Neuronal stem cell (in vitro differentiated cells): ENCODE measurements at regions not wholly inside any gene's neighbourhood (a gene's known extent, or its start where the extent isn't known, plus 50 kb on each side); places are given as distances from the start of the nearest gene placed in this dataset.

Experiments
- DNase-seq: peaks from one replicate; pipeline ENCODE4 v3.0.0-alpha.2; 2013; ENCODE audit warnings: low spot score
- H2AFZ ChIP-seq: one replicate; pipeline ENCODE4 v1.6.1; 2013; ENCODE audit warnings: mild to moderate bottlenecking, low read length, inconsistent platforms
- H2AK5ac ChIP-seq: 2 replicates; pipeline ENCODE4 v1.6.1; 2013; ENCODE audit warnings: low read depth, mild to moderate bottlenecking, inconsistent platforms, low read length, moderate library complexity, mixed read lengths
- H2BK120ac ChIP-seq: 2 replicates; pipeline ENCODE4 v1.6.1; 2013; ENCODE audit warnings: low read depth, mild to moderate bottlenecking, inconsistent platforms, low read length, moderate library complexity, mixed read lengths
- H2BK12ac ChIP-seq: one replicate; pipeline ENCODE4 v1.6.1; 2013; ENCODE audit warnings: low read length, inconsistent platforms
- H2BK15ac ChIP-seq: 2 replicates; pipeline ENCODE4 v1.6.1; 2013; ENCODE audit warnings: mild to moderate bottlenecking, low read length, inconsistent platforms, mixed read lengths
- H2BK5ac ChIP-seq: one replicate; pipeline ENCODE4 v1.6.1; 2013; ENCODE audit warnings: inconsistent platforms, mild to moderate bottlenecking, low read length, moderate library complexity
- H3K14ac ChIP-seq: one replicate; pipeline ENCODE4 v1.6.1; 2013; ENCODE audit warnings: low read length, inconsistent platforms
- H3K18ac ChIP-seq: 2 replicates; pipeline ENCODE4 v1.6.1; 2013; ENCODE audit warnings: low read length, inconsistent platforms
- H3K23ac ChIP-seq: 2 replicates; pipeline ENCODE4 v1.6.1; 2013; ENCODE audit warnings: low read depth, mild to moderate bottlenecking, mixed read lengths, low read length, inconsistent platforms; ENCODE audit not compliant: poor library complexity
- H3K27ac ChIP-seq: replicated peaks from 3 replicates; pipeline ENCODE4 v1.5.1; 2013; ENCODE audit warnings: low read length, inconsistent platforms
- H3K27me3 ChIP-seq, 3 experiments: 2 replicates each; pipeline ENCODE4 v1.6.1; 2013; ENCODE audit warnings: low read length in 3 of 3, mild to moderate bottlenecking in 2 of 3, inconsistent platforms in 1 of 3, low read depth in 1 of 3, mixed read lengths in 1 of 3, moderate library complexity in 1 of 3; ENCODE audit not compliant: control insufficient read depth in 3 of 3, insufficient read depth in 3 of 3
- H3K36me3 ChIP-seq, 2 donors: replicated peaks in 1 of 2; 2 replicates each; pipeline ENCODE4 v1.6.1; 2013; ENCODE audit warnings: low read length in 2 of 2; ENCODE audit not compliant: control insufficient read depth in 2 of 2, insufficient read depth in 2 of 2
- H3K4ac ChIP-seq: 2 replicates; pipeline ENCODE4 v1.6.1; 2013; ENCODE audit warnings: inconsistent platforms, mild to moderate bottlenecking, low read length, moderate library complexity
- H3K4me1 ChIP-seq, 2 donors: 1 replicate in 1 of 2; 2 replicates in 1 of 2; pipeline ENCODE4 v1.6.1; 2013; ENCODE audit warnings: low read length in 2 of 2, low read depth in 1 of 2; ENCODE audit not compliant: control insufficient read depth in 2 of 2, insufficient read depth in 1 of 2
- H3K4me2 ChIP-seq: one replicate; pipeline ENCODE4 v1.6.1; 2013; ENCODE audit warnings: mild to moderate bottlenecking, low read length, inconsistent platforms; ENCODE audit not compliant: insufficient read depth, poor library complexity, severe bottlenecking
- H3K4me3 ChIP-seq, 2 donors: 2 replicates each; pipeline ENCODE4 v1.5.1; 2013; ENCODE audit warnings: low read length in 2 of 2, mild to moderate bottlenecking in 2 of 2, inconsistent platforms in 1 of 2, moderate library complexity in 1 of 2
- H3K79me1 ChIP-seq: one replicate; pipeline ENCODE4 v1.6.1; 2013; ENCODE audit warnings: low read depth, mild to moderate bottlenecking, inconsistent platforms, low read length, moderate library complexity
- H3K9ac ChIP-seq: one replicate; pipeline ENCODE4 v1.6.1; 2013; ENCODE audit warnings: mild to moderate bottlenecking, low read depth, low read length, inconsistent platforms; ENCODE audit not compliant: poor library complexity
- H3K9me3 ChIP-seq, 2 donors: replicated peaks in 1 of 2; 2 replicates each; pipeline versions ENCODE3 to v1.6.1; 2013; ENCODE audit warnings: low read length in 2 of 2, mild to moderate bottlenecking in 2 of 2, inconsistent platforms in 1 of 2, low read depth in 1 of 2, mixed read lengths in 1 of 2, moderate library complexity in 1 of 2; ENCODE audit not compliant: control insufficient read depth in 2 of 2, insufficient read depth in 1 of 2
- H4K8ac ChIP-seq: one replicate; pipeline ENCODE4 v1.6.1; 2013; ENCODE audit warnings: low read depth, mild to moderate bottlenecking, inconsistent platforms, low read length, moderate library complexity
- H4K91ac ChIP-seq: one replicate; pipeline ENCODE4 v1.6.1; 2013; ENCODE audit warnings: low read length, low read depth, mild to moderate bottlenecking, inconsistent platforms; ENCODE audit not compliant: poor library complexity
- WGBS, 2 donors: extraction: QIAGEN DNeasy Blood & Tissue Kit; methylation state at CpG; one replicate each; pipeline ENCODE4 v1.1.7; 2013; ENCODE audit warnings: missing lambda C conversion rate in 2 of 2, mixed read lengths in 1 of 2; ENCODE audit not compliant: insufficient read length in 2 of 2, insufficient replicate concordance in 1 of 2; ENCODE audit errors: extremely low coverage in 2 of 2; 5-methylcytosine and 5-hydroxymethylcytosine counted together

DNA sequence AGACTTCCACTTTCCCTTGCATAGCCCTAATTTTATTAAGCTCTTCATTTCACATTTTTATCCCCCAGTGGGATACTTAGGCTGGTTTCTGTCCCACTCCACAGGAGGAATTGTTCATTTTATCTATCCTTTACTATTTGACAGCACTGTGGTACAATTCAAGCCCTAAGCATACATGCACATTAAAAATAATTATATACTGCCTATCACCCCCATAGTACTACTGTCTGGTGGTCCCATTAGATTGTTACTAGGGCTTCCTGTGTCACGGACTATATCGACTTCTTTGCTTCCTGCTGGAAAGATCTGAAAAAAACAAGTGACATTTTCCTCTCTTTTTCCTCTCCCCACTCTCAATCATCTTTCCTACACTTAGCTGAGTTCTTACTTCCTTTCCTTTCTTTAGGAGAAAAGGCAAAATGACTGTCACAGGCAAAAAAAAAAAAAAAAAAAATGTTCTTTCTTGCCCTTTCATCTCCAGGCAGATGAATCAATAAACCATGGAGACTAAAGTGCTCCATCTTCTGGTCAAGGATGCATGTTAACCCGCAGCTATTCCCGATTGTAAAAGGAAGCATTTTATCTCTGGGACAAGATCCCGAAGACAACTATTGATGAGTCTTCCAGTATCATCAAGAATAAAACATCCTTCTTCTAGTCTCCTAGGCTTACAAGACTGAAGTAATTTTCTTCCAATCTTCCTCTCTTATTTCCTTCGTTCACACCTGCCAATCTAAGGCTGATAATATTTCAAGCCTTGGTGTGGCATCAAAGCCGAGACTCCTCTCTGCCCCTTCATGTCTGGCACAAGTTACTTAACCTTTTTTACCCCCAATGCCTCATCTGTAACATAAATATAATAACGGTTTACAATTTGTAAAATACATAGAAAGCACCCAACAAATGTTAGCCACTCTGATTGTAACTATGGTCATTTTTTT lies 94.4 kb upstream of the PLEKHG7 start:
- Histone ChIP-seq H2BK5ac (no peak overlapping the region), H3K4me2 (no peak overlapping the region), H3K27me3 (no peaks in the 10 kb centered on the region), H3K79me1 (no peaks in the 10 kb centered on the region), H3K4me3 (no peak overlapping the region), H3K23ac (no peak overlapping the region), H3K36me3 (no peaks in the 10 kb centered on the region), H3K9ac (no peak overlapping the region), H2BK120ac (no peak overlapping the region), H2AFZ (peak overlapping the region; percentile 36), H4K8ac (no peak overlapping the region), H3K18ac (no peak overlapping the region), H2BK15ac (no peak overlapping the region), H2BK12ac (no peak overlapping the region), H2AK5ac (no peak overlapping the region), H3K27ac (no peak overlapping the region), H3K4ac (no peak overlapping the region), H3K9me3 (peaks cover 0 to 11% of the 10 kb centered on the region in 2 donors), H3K4me1 (no peaks in the 10 kb centered on the region), H4K91ac (no peak overlapping the region), H3K14ac (no peak overlapping the region)
- no CpG with 5 or more reads among the region's 8 CpGs for whole genome bisulfite sequencing, 2 donors
- DNase-seq, result peak; percentile 17

DNA sequence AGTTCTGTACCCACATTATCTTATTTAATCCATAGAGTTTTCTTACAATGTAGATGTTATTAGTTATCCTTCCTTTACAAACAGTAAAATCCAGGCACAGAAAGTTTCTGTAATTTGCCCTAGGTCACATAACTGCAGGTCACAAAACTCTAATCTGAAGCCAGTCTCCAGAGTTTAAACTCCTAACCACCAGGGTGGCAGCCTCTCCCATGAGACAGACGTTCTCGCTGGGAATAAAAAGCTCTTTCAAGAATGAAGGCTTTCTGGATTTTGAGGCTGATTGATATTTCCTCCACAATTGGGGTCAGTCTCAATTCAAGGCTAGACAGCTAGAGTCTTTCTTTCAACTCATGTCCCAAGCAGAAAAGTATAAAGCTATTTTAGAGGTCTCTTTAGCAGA lies 95.8 kb upstream of the PLEKHG7 start:
- Histone ChIP-seq H2AFZ (no peak overlapping the region), H3K27me3 (no peaks in the 10 kb centered on the region), H3K79me1 (no peaks in the 10 kb centered on the region), H3K23ac (no peak overlapping the region), H3K9ac (no peak overlapping the region), H3K18ac (no peak overlapping the region), H3K4me2 (no peak overlapping the region), H4K8ac (no peak overlapping the region), H3K36me3 (no peaks in the 10 kb centered on the region), H3K4me3 (no peak overlapping the region), H4K91ac (no peak overlapping the region), H2BK5ac (no peak overlapping the region), H3K27ac (no peak overlapping the region), H3K4ac (no peak overlapping the region), H2AK5ac (no peak overlapping the region), H3K14ac (no peak overlapping the region), H3K9me3 (peaks cover 0 to 11% of the 10 kb centered on the region in 2 donors), H2BK120ac (no peak overlapping the region), H2BK15ac (no peak overlapping the region), H3K4me1 (no peaks in the 10 kb centered on the region), H2BK12ac (no peak overlapping the region)
- WGBS, 2 donors, result no CpG with 5 or more reads among the region's 2 CpGs
- DNase-seq, result no peak

DNA sequence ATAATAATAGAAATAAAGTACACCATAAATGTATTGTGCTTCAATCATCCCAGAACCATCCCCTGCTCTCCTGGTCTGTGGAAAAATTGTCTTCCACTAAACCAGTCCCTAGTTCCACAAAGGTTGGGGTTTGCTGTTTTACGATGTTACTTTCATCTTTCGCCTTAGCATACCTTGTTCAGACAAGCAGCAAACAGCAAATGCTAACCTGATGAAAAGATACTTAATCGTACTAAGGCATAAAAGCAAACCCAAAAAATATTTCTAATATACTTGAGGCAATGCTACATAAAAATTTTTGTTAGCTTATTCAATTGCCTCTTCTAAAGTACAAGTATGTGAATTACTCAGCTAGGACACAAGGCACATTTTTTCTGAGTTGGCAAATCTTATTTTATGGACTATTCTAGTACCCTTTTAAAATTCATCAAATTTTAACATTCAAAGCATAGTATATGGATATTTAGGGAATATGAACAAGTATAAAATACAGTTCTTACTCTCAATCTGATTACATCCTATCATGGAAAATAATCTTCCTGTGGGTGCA lies 97.1 kb upstream of the PLEKHG7 start:
- Histone ChIP-seq H3K23ac (no peak overlapping the region), H2AFZ (no peak overlapping the region), H2AK5ac (no peak overlapping the region), H2BK5ac (no peak overlapping the region), H4K91ac (no peak overlapping the region), H3K4me3 (no peak overlapping the region), H3K9ac (no peak overlapping the region), H3K14ac (no peak overlapping the region), H3K36me3 (no peaks in the 10 kb centered on the region), H3K9me3 (peaks cover 0 to 14% of the 10 kb centered on the region in 2 donors), H2BK12ac (no peak overlapping the region), H3K4me1 (no peaks in the 10 kb centered on the region), H3K18ac (no peak overlapping the region), H3K27me3 (no peaks in the 10 kb centered on the region), H3K4me2 (no peak overlapping the region), H3K27ac (no peak overlapping the region), H2BK120ac (no peak overlapping the region), H3K79me1 (no peaks in the 10 kb centered on the region), H3K4ac (no peak overlapping the region), H2BK15ac (no peak overlapping the region), H4K8ac (no peak overlapping the region)
- no peak for DNase-seq
- no CpG with 5 or more reads among the region's 3 CpGs for WGBS, 2 donors

DNA sequence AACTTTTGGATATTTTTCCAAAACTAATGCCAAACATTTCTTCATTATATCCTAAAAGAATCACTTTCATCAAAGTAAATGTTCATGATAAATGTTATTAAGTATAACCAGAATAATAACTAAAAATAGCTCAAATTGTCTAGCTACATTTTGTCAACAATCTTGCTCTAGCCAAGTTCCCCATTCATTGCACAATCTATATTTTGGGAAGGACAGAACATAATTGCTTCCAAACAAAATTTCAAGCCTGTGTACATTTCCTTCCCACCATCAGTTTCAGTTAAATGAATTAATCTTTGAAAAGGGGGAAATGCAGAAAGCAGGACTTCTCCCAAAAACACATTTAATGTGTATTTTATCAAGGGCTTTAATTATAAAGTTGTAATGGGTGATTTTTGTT lies 98.0 kb upstream of the PLEKHG7 start:
- no peak for DNase-seq
- H3K27ac ChIP-seq, result no peak overlapping the region
- no peak overlapping the region for H4K8ac ChIP-seq
- peaks cover 2 to 20% of the 10 kb centered on the region in 2 donors for H3K9me3 ChIP-seq
- no peak overlapping the region for H3K9ac ChIP-seq
- no peaks in the 10 kb centered on the region for H3K79me1 ChIP-seq
- H3K14ac ChIP-seq, result no peak overlapping the region
- no peak overlapping the region for H3K4me2 ChIP-seq
- H3K36me3 ChIP-seq, result no peaks in the 10 kb centered on the region
- H2BK12ac ChIP-seq, result no peak overlapping the region
- H2BK120ac ChIP-seq, result no peak overlapping the region
- no peak overlapping the region for H3K4me3 ChIP-seq
- H3K4ac ChIP-seq, result no peak overlapping the region
- H3K27me3 ChIP-seq, result no peaks in the 10 kb centered on the region
- no peaks in the 10 kb centered on the region for H3K4me1 ChIP-seq
- H4K91ac ChIP-seq, result no peak overlapping the region
- H2AK5ac ChIP-seq, result no peak overlapping the region
- no peak overlapping the region for H3K18ac ChIP-seq
- no peak overlapping the region for H3K23ac ChIP-seq
- H2BK5ac ChIP-seq, result no peak overlapping the region
- H2BK15ac ChIP-seq, result no peak overlapping the region
- no peak overlapping the region for H2AFZ ChIP-seq
